HG02885 (cell line): ENCODE measurements at regions not wholly inside any gene's neighbourhood (a gene's known extent, or its start where the extent isn't known, plus 50 kb on each side); places are given as distances from the start of the nearest gene placed in this dataset.
"Not testable (repeated sequence)": the region's sequence is repeated elsewhere in the genome, so short reads cannot be mapped to it uniquely, and the experiment has no call there.

Source experiments
- ATAC-seq: cut with Tn5 transposase; IDR thresholded peaks from one replicate; pipeline ENCODE4 v1.9.1; 2021; ENCODE audit warnings: mild to moderate bottlenecking; ENCODE audit not compliant: unreplicated experiment, poor library complexity

- no peak for ATAC-seq
Observed at GRCh38 chr2:125959047-125959446, 696.9 kb upstream of the GYPC start.

DNA sequence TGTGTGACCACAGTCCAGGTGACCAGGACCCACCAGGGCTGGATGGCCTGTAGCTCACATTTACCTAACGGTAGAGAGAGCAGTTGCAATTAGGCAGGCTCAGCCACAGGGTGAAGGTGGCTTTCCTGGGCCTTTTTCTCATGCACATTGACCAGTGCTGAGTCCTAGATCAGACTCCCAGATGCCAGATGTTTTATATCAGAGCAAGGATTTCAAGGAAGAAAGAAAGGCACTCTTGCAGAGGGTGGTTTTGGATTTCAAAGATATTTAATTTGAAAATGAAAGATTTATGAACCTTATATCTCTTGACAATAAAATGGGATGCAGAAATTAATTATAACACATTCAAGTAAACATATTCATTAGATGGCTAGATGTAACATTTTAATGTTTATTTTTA lies 694.2 kb upstream of the GYPC start:
- no peak for ATAC-seq

GRCh38 chr2:125979886-125980285 lies 676.1 kb upstream of the GYPC start:
- ATAC-seq: no peak

DNA sequence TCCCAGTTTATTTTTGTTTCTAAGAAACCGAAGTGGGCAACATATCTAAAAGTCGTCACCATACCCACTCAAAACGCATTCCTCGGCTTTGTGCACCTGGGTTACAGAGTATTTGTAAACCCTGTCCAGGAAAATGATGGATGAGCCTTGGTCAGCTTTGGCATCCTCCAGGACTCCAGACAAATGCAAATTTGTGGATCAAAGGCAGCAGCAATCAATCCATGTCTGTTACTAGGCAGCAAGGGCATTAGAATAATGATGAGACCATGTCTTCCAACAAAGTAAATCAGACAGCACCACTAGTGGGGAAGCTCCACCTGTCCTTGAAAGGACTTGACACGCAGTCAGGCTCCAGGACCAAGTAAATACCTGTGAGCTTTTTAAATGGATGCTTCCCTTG lies 672.6 kb upstream of the GYPC start:
- ATAC-seq: no peak

GRCh38 chr2:126029316-126029715 lies 626.6 kb upstream of the GYPC start:
- ATAC-seq: no peak

- ATAC-seq: no peak
Observed at GRCh38 chr2:126038861-126039260, 617.1 kb upstream of the GYPC start.

DNA sequence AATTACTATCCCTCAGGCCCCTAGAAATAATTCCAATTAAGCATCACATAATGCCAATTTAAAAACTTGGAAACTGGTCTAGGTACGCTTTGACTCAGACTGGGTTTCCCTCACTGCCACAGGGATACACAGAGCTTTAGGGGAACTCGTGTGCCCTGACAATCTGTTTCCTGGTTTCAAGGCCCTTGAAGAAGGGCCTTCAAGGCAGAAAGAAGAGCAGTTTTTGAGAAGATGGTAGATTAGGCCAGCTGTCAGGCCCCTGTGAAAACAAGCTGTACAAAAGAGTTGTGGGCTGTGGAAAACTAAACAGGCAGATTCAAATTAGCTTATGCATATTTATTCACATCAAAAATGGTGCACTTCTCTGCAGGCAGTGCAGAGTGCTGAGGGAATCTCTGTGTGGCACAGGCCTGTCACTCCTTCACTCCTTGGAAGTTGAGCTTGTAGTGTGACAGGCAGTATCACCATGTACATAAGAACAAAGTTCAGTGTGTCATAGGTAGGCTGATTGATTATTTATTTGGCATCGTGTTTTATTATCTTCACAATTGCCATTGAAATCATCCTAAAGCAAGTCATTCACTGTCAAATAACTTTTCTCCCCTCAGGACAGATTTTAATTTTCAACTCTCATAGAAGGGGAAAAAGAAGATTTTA lies 614.4 kb upstream of the GYPC start:
- ATAC-seq: no peak

GRCh38 chr2:126042089-126042488 lies 613.9 kb upstream of the GYPC start:
- no peak for ATAC-seq

GRCh38 chr2:126048719-126049118 lies 607.2 kb upstream of the GYPC start:
- ATAC-seq: no peak

DNA sequence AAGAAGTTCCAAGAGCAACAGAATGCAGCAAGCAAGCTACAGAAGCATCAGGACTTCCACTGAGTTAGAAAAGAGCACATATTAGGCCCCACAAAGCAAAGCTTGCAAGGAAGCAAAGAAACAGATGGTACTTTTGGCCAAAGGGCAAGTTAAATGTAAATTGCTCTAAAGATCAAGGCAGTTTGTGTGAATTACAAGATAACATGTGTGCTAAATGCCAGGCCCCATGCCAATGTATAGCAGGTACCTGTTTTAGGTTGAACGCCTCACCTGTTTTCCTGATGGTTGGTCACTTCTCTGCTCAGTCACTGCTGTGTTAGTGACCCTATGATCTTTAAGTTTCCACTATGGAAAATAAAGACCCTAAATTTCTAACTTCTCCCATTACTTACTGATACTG lies 606.5 kb upstream of the GYPC start:
- ATAC-seq: no peak

- ATAC-seq: no peak
Observed at GRCh38 chr2:126050991-126051736, 604.8 kb upstream of the GYPC start.

- not testable (repeated sequence) for ATAC-seq
Observed at GRCh38 chr2:126051737-126052240, 604.2 kb upstream of the GYPC start.

GRCh38 chr2:126059379-126059778 lies 596.6 kb upstream of the GYPC start:
- no peak for ATAC-seq

DNA sequence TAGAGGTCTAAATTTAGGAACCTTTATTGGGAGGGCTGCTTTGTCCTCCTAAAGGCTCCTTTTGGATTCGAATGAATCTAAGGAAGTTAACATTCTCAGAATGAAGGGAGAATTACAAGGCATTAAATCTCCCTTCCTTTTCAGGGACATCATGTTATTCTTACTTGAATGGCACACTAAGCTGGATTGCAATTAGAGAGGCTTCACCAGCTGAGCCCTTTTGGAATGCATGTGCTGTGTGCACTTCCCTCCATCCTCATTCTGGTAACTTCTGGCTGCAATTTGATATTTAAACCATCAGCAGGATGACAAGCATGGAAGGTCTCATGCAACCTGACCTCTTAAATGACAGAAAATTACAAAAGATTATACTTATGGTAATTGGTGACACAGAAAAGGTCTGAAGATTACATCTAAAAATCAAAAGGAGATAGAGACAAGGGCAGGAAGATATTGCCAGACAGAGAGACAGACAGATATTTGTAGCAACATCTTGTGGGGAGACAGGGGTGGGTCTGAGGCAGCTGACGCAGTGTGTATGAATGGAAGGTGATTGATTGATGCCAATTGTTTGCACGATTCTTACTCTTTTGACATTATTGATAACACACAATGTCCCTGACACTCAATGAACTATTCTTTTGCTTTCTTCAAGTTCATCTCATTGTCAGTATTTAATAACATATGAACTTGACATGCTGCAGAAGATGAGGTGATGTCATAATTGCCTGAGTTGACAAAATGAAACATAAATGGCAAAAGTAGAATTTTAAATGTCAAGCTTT lies 570.8 kb upstream of the GYPC start:
- no peak for ATAC-seq

DNA sequence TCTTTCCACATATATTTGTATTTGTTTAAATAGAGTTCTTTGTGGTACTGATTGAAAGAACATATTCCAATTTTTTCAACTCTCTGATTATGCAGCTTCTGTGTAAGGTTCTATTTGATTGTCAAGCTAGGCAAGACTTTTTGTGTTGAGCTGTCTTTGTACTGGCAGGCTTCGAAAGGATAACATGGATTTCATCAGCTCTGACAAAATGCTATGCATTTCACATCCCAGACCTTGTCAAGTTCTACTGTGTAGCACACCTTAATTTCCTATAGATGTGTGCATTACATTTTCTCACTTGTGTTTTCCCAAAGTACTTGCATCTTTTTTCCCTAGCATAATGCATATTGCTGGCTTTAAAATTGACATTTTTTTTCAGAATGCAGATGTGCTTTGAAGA lies 555.0 kb upstream of the GYPC start:
- ATAC-seq: no peak

- ATAC-seq: no peak
Observed at GRCh38 chr2:126106006-126106405, 550.0 kb upstream of the GYPC start.

DNA sequence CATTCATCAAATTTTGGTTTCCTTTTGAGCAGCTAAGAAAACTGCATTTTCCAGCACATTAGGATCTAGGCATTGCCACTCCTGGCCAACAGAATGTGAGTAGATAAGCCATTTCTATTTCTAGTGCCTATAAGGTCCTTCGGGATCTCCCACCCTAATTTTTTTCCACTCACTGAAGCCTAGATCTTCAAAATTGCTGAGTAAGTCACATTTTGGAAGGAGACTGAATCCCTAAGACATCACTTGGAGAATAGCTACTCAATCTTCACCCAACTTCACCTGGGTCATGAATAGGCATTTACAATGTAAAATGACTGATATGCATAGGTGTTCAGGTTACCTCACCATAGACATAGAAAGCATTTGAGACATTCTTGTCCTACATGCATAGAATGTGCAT lies 548.1 kb upstream of the GYPC start:
- ATAC-seq: no peak

- ATAC-seq: no peak
Observed at GRCh38 chr2:126115975-126116374, 540.0 kb upstream of the GYPC start.

DNA sequence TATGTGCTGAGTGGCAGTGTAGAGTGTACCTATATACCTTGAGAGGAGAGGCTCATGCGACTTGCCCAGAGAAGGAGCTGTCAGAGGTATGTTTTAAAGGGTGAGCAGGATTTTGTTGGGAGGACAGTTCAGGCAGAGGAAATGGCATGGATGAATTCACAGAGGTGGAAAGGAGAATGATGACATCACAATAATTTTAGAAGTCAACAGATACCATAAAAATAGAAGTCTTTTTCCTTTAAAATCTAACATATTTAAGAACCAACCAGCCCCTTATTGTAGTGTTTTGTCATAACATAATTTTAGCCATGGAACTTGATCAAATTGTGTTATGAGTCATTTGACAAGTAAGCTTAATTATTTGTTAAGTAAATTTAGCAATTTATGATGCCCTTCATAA lies 538.1 kb upstream of the GYPC start:
- no peak for ATAC-seq

- ATAC-seq: no peak
Observed at GRCh38 chr2:126145752-126146151, 510.2 kb upstream of the GYPC start.

GRCh38 chr2:126154256-126154785 lies 501.6 kb upstream of the GYPC start:
- no peak for ATAC-seq
